GM18499 (cell line): ENCODE measurements at regions not wholly inside any gene's neighbourhood (a gene's known extent, or its start where the extent isn't known, plus 50 kb on each side); places are given as distances from the start of the nearest gene placed in this dataset.

ENCODE experiments used
- ATAC-seq: cut with Tn5 transposase; IDR thresholded peaks from one replicate; pipeline ENCODE4 v1.9.1; 2021; ENCODE audit warnings: moderate number of reproducible peaks; ENCODE audit not compliant: insufficient read depth, unreplicated experiment

DNA sequence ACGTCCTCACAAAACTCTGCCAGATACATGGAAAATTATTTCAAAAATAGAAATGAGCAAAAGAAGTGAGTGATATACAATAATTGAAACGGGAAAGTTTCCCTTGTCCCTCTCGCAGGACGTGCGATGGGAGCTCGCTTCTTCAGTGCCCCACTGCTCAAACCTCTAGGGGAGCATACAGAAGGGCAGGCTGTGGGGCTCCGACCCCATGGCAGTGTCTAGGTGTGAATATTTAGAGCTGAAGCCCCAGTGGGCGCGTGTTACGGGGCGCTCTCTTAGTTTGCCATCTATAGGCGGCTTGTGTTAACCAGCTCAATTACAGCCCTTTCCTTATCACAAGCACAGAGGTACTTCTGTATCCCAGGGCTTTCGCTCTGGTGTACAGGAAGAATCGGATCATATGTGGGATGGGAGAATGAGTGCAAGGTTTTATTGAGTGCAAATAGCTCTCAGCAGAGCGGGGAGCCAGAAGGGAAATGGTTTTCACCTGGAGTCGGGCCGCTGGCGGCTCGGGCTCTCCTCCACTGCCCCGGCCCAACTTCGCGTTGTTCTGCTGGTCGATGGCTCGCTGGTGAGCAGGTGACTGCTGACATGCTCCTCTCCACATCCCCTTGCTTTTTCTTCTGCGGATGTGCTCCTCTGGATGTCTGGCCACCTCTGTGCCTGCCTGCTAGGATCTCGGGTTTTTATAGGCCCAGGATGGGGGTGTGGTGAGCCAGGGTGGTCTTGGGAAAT is 334.0 kb upstream of the PTPRD start:
- no peak for ATAC-seq

DNA sequence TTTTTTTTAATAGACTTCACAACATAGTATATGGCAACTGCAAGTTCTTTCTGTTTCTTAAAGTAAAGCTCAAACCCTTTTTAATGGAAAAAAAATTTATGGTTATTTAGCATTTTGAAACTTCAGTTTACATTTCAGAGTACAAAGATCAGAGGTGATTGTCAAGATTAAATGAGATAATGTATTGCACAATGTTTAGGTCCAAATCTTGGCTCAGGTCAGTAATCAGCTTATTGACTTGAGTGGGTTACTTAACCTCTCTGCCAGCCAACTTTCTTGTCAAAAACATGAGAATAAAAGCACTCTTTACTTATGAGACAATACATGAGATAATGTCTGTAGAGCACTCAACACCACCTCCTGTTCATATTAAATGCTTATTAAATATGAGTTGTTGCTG is 345.1 kb upstream of the PTPRD start:
- no peak for ATAC-seq

DNA sequence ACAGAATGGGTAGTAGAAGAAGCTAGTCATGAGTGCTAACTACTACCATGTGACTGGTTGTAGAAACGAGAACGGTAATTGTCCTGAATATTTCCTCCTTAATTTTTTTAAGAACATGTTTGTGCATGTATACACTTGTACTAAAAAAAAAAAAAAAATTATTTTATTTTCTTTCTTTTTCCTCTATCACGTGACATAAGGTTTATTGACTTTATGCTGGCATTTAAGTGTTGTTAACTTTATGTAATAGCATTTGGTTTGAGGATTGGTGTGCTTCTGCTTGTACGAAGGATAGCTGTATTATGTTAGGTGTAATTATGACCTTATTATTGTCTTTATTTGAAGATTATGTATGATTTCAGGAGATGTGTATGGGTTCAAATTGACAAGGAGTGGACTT is 349.1 kb upstream of the PTPRD start:
- no peak for ATAC-seq

DNA sequence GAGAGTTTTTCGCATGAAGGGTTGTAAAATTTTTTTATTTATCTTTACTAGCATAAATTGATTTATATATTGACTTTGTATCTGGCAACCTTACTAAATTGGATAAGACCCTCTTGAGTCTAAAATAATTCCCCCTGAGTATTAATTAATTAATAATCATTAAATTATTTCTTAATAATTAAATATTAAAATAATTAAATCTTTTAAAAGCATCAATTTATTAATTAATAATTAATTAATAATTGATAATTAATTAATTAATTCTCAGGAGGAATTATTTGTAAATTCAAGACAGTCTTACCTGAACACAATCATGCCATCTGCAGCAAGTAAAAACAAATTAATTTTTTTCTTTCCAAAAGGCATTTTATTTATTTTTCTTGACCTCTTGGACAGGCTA is 370.4 kb upstream of the PTPRD start:
- ATAC-seq, result no peak

DNA sequence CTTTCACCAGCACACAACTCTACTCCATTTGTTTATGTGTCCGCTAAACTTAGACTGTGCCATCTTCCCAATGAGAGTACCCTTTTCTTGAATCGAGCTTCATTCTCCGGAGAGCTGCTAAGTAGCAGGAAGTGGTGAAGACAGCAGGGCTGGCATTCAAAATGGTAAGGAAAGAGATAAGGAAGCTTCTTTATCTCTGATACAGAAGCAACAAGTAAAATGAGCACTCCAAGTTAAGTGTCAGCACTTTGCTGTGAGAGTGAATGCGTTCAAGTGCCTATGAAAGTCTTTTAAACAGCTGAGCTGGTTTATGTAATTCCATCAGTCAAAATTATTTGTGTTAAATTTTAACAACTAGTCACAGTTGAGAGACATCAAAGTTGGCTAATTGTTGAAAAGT is 386.8 kb upstream of the PTPRD start:
- ATAC-seq, result no peak

DNA sequence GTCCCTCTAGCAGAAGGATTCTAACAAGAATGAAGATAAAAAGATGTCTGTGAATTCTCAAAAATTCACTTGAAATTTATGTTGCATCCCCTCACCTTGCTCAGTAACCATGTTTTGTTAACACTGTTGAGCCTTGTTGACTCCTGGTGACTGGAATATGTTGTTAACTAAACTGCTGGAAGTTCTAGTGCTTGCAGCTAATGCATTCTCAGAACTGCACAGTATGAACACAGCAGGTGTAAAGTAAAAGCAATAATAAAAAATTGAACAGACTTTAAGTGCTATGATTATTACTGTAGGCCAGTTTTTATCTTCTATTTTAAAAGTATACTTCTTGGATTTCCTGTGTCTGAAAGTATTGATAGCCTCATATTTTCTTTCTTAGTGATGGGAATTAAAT is 388.7 kb upstream of the PTPRD start:
- no peak for ATAC-seq

DNA sequence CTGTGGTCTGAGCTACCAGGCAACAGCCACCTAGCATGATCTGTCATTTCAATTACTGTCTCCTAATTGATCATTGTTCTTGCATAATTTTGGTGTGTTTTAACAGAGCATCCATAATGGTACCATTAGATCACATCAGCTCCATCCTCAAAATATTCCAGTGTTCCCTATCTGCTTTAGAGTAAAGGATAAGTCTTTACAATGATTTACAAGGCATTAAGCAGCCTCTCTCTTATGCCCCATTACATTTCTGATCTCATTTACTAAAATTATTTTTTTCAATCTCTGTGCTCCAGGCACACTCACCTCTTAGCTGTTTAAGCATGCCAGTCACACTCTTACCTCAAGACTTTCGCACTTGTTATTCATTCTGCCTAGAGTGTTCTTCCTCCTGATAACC is 389.9 kb upstream of the PTPRD start:
- no peak for ATAC-seq

DNA sequence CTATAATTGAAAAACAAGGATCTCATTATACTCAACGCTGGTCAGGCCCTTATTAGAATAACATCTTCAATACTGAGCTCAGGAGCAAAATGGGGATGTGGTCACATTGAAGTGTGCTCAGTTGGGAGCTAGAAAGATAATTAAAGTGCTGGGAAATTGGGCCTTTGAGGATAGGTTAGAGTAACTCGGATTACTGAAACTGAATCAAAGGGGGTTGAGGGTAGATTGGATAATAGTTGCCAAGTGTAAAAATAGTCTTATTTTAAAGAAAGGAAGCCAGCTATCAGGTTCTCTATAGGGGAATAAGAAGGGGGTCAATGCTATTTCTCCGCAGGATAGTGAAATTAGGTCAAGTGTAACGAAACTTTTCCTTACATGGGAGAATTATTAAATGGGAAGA is 391.0 kb upstream of the PTPRD start:
- no peak for ATAC-seq

DNA sequence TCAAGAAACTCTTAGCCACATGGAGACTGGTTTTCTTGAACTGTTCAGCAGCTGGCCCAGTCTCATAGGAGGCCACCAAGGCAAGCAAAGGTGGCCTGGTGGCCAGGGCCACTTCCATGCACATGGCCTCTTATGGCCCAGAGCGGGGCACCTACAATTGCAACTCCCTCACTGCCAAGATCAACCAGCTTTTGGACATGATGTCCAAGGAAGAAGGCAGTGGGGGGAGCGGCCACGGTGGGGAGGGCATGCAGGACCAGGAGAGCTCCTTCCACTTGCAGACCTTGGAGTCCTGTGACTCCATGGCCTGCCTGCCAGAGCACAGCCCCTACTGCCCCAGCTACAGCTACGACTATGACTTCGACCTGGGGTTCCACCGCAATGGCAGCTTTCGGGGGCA is 398.9 kb upstream of the PTPRD start:
- no peak for ATAC-seq

DNA sequence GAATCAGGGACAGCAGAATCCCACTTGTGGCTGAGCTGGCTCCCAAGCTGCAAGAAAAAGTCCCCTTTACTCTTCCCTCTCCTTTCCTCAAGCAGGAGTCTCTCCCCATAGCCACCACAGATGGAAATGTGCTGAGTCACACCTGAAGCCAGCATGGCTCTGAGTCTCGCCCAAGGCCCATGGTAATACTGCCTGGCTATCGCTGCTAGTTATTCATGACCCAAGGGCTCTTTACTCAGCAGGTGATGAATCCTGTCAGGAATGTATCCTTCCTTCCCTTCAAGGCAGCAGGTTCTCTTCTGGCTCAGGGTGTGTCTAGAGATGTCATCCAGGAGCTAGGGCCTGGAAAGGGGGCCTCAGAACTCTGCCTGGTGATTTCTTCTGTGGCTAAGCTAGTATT is 403.3 kb upstream of the PTPRD start:
- no peak for ATAC-seq

DNA sequence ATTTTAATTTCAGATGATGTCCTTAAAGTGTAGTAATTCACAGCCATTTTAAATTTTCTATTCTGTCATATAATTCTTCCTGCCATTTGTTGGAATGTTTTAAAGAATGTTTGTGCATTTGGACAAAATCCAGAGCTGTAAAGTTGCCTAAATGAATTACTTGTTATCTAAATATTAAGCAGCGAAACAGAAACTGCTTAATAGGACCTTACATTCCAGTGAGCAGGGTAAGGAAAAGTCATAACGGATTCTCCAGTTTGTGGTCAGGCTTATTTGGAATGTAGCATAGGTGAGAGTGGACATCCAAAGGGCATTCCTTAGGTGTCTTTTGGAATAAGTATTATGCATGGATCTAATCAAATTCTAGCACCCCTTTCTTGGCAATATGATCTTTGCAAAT is 410.4 kb upstream of the PTPRD start:
- no peak for ATAC-seq

DNA sequence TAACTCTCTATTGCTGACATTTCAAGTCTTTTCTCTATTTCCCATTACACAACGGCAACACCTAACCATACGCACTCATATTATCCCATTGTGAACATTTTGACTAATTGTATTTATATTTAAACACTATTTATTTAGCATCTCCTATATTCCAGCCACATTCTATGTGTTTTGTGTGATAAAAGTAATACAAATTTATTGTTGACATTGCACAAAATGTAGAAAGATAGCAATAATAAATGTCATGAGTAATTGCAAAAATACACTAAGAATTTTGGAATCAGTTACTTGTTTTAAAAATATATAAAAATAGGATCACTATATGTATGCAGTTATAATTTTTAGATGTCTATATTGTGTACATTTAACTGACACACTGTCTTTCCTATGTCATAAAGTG is 413.0 kb upstream of the PTPRD start:
- ATAC-seq, result no peak

DNA sequence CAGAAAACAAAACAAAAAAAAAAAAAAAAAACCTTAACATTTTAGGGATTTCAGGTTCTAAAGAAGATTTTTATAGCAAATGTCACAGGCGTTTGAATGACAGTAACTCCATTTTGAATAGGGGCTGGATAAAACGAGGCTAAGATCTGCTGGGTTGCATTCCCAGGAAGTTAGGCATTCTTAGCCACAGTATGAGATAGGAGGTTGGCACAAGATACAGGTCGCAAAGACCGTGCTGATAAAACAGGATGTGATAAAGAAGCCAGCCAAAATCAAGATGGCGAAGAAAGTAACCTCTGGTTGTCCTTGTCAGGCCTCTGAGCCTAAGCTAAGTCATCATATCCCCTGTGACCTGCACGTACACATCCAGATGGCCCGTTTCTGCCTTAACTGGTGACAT is 425.6 kb upstream of the PTPRD start:
- ATAC-seq, result no peak

DNA sequence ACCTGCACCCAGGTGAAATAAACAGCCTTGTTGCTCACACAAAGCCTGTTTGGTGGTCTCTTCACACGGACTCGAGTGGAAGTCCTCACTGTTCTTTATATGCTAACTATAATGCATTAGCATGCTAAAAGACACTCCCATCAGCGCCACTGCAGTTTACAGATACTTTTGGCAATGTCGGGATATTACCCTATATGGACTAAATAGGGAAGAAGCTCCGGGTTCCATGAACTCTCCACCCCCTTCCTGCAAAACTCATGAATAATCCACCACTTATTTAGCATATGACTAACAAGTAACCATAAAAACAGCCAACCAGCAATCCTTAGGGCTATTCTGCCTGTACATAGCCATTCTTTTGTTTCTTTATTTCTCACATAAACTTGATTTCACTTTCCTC is 426.2 kb upstream of the PTPRD start:
- no peak for ATAC-seq

DNA sequence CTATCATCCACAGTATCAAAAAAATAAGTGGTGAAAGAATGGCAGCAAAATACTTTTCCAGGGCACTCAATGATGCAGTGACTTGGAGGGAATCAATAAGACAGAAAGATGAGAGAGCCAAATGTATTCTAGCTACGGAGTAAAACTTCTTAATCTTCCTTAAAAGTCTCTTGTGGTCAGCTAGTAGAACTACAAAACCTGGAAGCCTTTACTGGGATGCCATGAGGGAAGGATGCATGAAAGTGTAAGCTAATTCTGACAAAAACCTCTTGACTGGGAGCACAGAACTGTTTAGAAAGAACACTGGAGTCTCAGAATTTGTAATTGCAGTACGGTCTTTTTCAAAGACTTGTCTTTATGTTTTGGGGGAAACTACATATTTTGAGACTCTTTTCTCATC is 432.8 kb upstream of the PTPRD start:
- ATAC-seq, result no peak

DNA sequence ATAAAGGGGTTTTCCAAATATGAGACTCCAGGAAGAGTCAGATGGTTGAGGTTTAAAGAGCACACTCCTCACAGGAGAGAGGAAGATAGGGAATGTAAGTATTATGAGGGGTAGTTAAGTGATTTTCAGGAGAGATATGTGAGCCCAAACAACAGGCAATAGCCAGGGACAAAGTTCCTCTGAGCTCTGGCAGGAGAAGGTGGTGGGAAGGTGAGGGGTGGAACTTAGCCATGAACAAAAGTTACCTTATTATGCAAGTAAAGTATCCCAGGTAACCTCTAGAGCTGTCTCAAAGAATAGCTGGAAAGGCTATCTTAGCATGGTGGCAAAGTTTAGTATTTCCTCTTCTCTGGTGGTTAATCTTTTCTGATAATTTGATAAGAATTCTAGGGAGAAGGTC is 450.5 kb upstream of the PTPRD start:
- no peak for ATAC-seq

DNA sequence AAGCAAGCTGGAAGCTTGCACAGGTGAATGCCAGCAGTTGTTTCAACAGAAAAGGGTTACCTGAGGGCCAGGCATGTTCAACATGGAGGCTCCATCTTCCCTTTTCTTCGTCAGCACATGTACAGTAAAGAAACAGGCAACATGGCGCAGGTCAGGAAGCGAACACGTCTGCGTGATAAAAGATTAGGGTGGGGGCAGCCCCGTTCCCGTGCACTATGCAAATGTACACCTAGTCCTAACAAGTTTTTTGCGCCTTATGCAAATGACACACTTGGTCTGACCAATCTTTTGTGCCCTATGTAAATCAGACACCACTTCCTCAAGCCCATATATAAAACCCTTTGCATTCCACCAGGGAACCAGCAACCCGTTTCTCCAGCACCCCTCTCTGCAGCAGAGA is 452.1 kb upstream of the PTPRD start:
- ATAC-seq, result no peak

DNA sequence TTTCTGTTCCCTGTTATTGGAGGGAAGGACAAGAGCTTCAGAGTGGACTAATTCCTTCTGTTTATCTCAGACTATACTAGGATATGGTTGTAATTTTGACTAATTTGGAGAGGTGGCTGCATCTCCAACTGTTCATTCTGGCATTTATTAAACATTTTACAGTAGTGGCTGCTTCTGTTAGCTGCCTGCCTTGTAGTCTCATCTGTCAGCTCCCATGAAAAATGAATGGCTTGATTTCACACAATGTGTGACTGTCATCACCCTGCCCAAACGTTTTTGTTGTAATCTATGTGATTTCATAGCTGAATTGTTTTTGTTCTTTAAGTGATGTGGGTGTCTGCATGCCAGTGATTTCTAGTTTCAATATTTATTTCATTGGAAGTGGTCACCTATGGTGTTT is 459.4 kb upstream of the PTPRD start:
- ATAC-seq, result no peak

DNA sequence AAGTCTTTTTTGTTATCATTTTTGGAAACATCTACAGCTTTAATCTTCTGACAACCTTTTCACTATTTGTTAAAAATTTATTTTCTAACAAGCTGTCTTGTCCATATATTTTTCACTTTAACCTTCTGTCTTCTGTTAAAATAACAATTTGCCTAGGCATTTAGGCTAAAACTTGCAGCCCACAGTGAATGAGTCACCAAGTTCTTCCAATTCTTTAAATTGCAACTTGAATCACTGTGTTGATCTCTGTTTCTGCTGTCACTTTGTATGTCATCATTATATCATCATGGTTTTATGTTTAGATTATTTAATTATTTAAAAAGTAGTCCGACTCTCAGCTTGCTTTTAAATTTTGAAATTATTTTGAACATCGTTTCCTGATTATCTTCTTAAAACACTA is 473.8 kb upstream of the PTPRD start:
- no peak for ATAC-seq

DNA sequence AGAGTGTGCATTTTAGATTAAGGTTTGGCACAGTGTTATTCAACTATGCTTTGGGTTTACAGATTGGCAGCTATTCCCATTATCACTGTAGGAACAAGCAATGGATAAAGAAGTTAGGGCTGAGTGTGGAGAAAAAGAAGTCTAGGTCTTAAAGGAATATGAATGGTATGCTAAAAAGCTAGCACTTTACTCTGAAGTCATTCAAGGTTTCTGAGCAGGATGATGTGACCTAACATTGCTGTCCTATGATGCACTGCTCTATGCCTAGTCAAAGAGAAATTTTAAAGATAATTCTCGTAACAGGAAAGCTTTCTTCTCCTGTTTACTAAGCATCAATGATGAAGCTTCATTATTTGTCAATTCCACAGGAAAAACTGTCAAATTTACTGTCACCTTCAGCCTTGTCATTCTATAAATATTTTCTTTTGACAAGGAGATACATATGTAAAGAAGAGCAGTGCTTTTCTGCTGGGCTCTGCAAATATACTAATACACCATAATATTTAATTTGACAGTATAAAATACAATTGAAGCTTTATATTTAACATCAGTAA is 476.1 kb upstream of the PTPRD start:
- no peak for ATAC-seq

DNA sequence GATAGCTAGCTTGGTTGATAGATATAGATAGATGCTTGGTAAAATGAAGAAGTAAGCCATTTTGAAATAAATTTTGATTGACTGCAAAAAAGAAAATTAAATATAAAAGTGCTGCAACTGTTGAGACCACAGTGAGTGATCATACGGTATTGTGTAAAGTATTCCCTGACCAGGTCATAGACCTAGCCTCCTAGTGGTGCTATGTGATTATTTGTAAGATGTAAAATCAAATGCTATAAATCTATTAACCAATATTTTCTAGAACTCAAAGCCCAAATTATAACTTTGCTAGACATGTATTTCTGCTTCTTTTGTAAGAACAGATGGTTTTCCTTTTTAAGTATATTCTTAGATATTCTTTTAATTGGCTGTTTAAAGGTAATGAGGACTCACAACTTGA is 480.2 kb upstream of the PTPRD start:
- no peak for ATAC-seq

DNA sequence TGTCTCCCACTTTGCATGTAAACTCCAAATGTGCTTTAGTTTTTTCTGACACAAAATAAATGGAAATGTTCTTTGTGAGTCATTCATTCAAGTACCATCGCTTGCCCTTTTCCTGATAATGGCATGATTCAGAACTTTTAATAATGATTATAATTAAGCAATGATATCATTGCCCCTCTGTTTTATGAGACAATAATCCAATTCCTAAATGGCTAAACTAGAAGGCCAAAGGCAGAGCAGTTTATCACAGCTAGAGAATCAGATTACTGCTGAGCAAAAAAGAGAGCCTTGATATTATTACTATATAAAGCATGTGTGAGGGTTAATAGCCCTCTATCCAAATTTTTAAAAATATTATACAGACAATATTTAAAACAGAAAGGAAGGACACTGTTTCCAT is 484.2 kb upstream of the PTPRD start:
- no peak for ATAC-seq

DNA sequence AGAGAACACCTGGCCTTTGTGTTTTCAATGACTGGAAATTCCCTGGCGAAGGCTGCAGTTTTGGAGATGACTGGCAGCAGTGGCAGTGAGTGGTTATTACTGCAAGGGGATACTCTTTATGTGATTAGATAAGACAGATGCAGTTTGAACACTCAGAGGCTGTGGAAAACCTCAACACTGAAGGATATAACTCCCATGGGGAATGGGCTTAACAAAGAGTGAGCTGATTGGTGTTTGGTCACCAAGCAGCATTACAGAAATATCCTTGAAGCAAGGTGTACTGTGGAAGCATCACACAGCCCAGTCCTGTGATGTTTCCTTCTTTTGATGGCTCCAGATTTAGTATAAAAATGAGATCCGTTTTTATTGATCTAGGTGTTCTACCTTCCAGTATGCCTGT is 490.7 kb upstream of the PTPRD start:
- ATAC-seq, result no peak
